ENCODE measurements at regions not wholly inside any gene's neighbourhood (a gene's known extent, or its start where the extent isn't known, plus 50 kb on each side); places are given as distances from the start of the nearest gene placed in this dataset.

GRCh38 chr3:99246010-99246654 lies 344.6 kb upstream of the DCBLD2 start:
- TF ChIP-seq EZH2phosphoT487 (IDR thresholded peaks at IDR 0.05; ENCODE audit: low read depth, severe bottlenecking, unreplicated experiment) (no peak), EZH2 (IDR thresholded peaks at IDR 0.05; ENCODE audit: borderline replicate concordance) (no peak), CTCF (IDR thresholded peaks at IDR 0.05; ENCODE audit: poor library complexity) (no peak)
- 77% methylated on average over 2 of the region's 2 CpGs for WGBS (ENCODE audit: low lambda C conversion rate, missing lambda C conversion rate)
- Histone ChIP-seq H3K9me2 (replicated peaks; ENCODE audit: insufficient read depth) (no peaks in the 10 kb centered on the region), H4K20me1 (ENCODE audit: insufficient read depth, poor library complexity, severe bottlenecking) (no peaks in the 10 kb centered on the region), H3K4me2 (no peak overlapping the region), H3K27ac (no peak overlapping the region), H3K4me3 (no peak overlapping the region), H3K36me3 (replicated peaks; ENCODE audit: insufficient read depth, low read depth) (peaks cover 3% of the 10 kb centered on the region), H2AFZ (no peak overlapping the region), H3K27me3 (no peaks in the 10 kb centered on the region), H3K4me1 (ENCODE audit: insufficient read depth) (no peaks in the 10 kb centered on the region), H3K79me2 (no peaks in the 10 kb centered on the region), H3K9me3 (ENCODE audit: low read depth) (no peaks in the 10 kb centered on the region)
- DNase-seq (ENCODE audit: low spot score): no peak

DNA sequence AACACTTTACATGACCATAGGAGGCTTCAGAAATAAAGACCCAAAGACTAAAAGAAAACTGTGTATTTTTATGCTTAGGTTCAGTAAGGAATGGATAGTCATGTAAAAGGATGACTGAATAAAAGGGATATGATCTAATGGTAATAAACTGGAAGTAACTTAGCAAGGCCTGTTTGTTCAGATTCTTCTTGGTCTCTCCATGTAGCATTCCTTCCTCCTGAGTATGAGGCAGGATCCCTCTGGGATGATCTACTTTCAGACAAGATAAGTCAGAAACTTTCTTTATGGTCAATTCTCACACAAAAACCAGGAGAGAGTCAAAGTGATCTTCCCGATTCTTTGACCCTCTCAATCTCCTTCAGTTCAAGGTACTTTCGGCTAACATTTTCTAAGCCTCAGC lies 340.8 kb upstream of the DCBLD2 start:
- H3K36me3 ChIP-seq (replicated peaks; ENCODE audit: insufficient read depth, low read depth): no peaks in the 10 kb centered on the region
- H3K4me3 ChIP-seq: no peak overlapping the region
- WGBS (ENCODE audit: low lambda C conversion rate, missing lambda C conversion rate): 90% methylated on average over 2 of the region's 2 CpGs
- H3K4me1 ChIP-seq (ENCODE audit: insufficient read depth): no peaks in the 10 kb centered on the region
- H2AFZ ChIP-seq: no peak overlapping the region
- H4K20me1 ChIP-seq (ENCODE audit: insufficient read depth, poor library complexity, severe bottlenecking): no peaks in the 10 kb centered on the region
- DNase-seq (ENCODE audit: low spot score): no peak
- no peaks in the 10 kb centered on the region for H3K79me2 ChIP-seq
- H3K4me2 ChIP-seq: no peak overlapping the region
- H3K9me2 ChIP-seq (replicated peaks; ENCODE audit: insufficient read depth): no peaks in the 10 kb centered on the region
- TF ChIP-seq CTCF (IDR thresholded peaks at IDR 0.05; ENCODE audit: poor library complexity) (no peak), EZH2phosphoT487 (IDR thresholded peaks at IDR 0.05; ENCODE audit: low read depth, severe bottlenecking, unreplicated experiment) (no peak), EZH2 (IDR thresholded peaks at IDR 0.05; ENCODE audit: borderline replicate concordance) (no peak)
- H3K27ac ChIP-seq: no peak overlapping the region
- no peaks in the 10 kb centered on the region for H3K9me3 ChIP-seq (ENCODE audit: low read depth)
- H3K27me3 ChIP-seq: no peaks in the 10 kb centered on the region

DNA sequence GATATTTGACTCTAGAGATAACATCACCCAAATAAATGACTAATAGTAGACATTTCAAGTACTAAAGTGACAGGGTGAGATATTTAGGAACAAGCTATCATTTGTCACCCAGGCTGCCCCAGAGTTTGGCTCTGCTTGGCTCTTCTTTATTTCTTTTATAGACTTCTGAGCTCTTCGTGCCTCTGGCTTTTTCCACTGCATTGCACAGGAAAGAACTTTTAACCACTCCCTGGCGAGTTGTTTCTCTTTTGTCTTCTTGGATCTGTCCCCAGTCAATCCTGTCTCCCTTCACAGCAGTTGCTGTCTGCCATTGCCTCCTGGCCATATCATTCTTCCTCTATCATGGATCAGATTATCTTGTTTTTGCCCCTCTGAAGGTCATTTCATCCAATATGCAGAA lies 339.2 kb upstream of the DCBLD2 start:
- no peak for DNase-seq (ENCODE audit: low spot score)
- Histone ChIP-seq H3K27me3 (no peaks in the 10 kb centered on the region), H3K27ac (no peak overlapping the region), H3K36me3 (replicated peaks; ENCODE audit: insufficient read depth, low read depth) (no peaks in the 10 kb centered on the region), H3K9me2 (replicated peaks; ENCODE audit: insufficient read depth) (no peaks in the 10 kb centered on the region), H3K4me3 (no peak overlapping the region), H3K79me2 (no peaks in the 10 kb centered on the region), H3K9me3 (ENCODE audit: low read depth) (no peaks in the 10 kb centered on the region), H4K20me1 (ENCODE audit: insufficient read depth, poor library complexity, severe bottlenecking) (no peaks in the 10 kb centered on the region), H3K4me2 (no peak overlapping the region), H2AFZ (no peak overlapping the region), H3K4me1 (ENCODE audit: insufficient read depth) (no peaks in the 10 kb centered on the region)
- WGBS (ENCODE audit: low lambda C conversion rate, missing lambda C conversion rate): 55% methylated on average over 2 of the region's 2 CpGs
- TF ChIP-seq EZH2 (IDR thresholded peaks at IDR 0.05; ENCODE audit: borderline replicate concordance) (no peak), CTCF (IDR thresholded peaks at IDR 0.05; ENCODE audit: poor library complexity) (no peak), EZH2phosphoT487 (IDR thresholded peaks at IDR 0.05; ENCODE audit: low read depth, severe bottlenecking, unreplicated experiment) (no peak)

DNA sequence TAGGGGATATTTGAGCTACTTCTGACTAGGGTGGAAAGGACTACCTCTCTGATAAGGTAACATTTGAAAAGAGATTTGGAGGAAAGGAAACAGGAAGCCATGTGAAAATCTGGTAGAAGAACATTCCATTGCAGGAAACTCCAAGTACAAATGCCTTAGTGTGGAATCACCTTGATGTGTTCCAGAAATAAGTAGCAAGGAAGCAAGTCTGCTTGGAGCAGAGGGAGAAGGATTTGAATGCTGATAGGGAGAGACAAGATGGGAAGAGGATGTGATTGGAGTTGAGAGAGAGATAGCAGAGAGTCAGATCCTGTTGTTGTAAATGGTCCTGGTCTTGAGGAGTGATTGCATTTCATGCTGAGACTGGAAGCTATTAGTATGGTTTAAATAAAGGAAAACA lies 335.1 kb upstream of the DCBLD2 start:
- no peaks in the 10 kb centered on the region for H4K20me1 ChIP-seq (ENCODE audit: insufficient read depth, poor library complexity, severe bottlenecking)
- H3K9me3 ChIP-seq (ENCODE audit: low read depth): no peaks in the 10 kb centered on the region
- no peaks in the 10 kb centered on the region for H3K27me3 ChIP-seq
- H3K4me2 ChIP-seq: no peak overlapping the region
- no peak overlapping the region for H2AFZ ChIP-seq
- H3K9me2 ChIP-seq (replicated peaks; ENCODE audit: insufficient read depth): no peaks in the 10 kb centered on the region
- H3K79me2 ChIP-seq: no peaks in the 10 kb centered on the region
- no peak overlapping the region for H3K4me3 ChIP-seq
- H3K36me3 ChIP-seq (replicated peaks; ENCODE audit: insufficient read depth, low read depth): no peaks in the 10 kb centered on the region
- no peak for TF ChIP-seq EZH2phosphoT487 (IDR thresholded peaks at IDR 0.05; ENCODE audit: low read depth, severe bottlenecking, unreplicated experiment)
- no peak for DNase-seq (ENCODE audit: low spot score)
- H3K4me1 ChIP-seq (ENCODE audit: insufficient read depth): no peaks in the 10 kb centered on the region
- no peak overlapping the region for H3K27ac ChIP-seq
